K562 (cell line): ENCODE measurements at regions not wholly inside any gene's neighbourhood (a gene's known extent, or its start where the extent isn't known, plus 50 kb on each side); places are given as distances from the start of the nearest gene placed in this dataset.
A peak's percentile ranks its signal among the peaks of the same experiment; 100 is the strongest.
"Not testable (repeated sequence)": the region's sequence is repeated elsewhere in the genome, so short reads cannot be mapped to it uniquely, and the experiment has no call there.

Experiments
- ATAC-seq: fragments of 200-7000 bp; cut with Tn5 transposase; 3 replicates; pipeline ENCODE4 v1.9.1; 2020; ENCODE audit warnings: moderate library complexity
- BruUV-seq: library from RNA; stranded (reverse); fragments of 400-500 nt; replicated peaks from 2 replicates; lab custom pipeline; 2021; lab: Mats Ljungman, UMichigan
- CTCF ChIA-PET: fragments of 300-600 bp; formaldehyde crosslinking; extraction: SDS; loops from one replicate; lab custom pipeline; 2021; ENCODE audit warnings: low intra/inter-chr PET ratio; lab: Yijun Ruan, JAX
- POLR2A ChIA-PET: fragments of 300-600, 350-650 bp; sonication (Branson Sonifier 250); formaldehyde crosslinking; extraction: SDS; loops from one replicate; lab custom pipeline; 2021; ENCODE audit warnings: antibody characterized with exemption, inconsistent platforms; lab: Yijun Ruan, JAX
- DNase-seq, 4 experiments: peaks; one replicate each; pipeline versions ENCODE4 v3.0.0 to v3.0.0-alpha.2; 2011 to 2018; ENCODE audit warnings: low spot score in 3 of 4, mixed read lengths in 3 of 4; ENCODE audit errors: extremely low read depth in 1 of 4
- FAIRE-seq: peaks from 2 replicates; lab custom pipeline; 2011; peaks lifted over from hg19 to GRCh38; lab: Jason Lieb, UNC
- H2AFZ ChIP-seq: 2 replicates; pipeline ENCODE4 v1.6.0; 2011; ENCODE audit warnings: low read depth, low read length, control low read depth, inconsistent platforms
- H3K27ac ChIP-seq: fragments of 200-600 bp; 3 replicates; pipeline ENCODE4 v1.8.0; 2011; ENCODE audit warnings: low read depth, mild to moderate bottlenecking, control low read depth, inconsistent platforms, low read length, moderate library complexity, mixed read lengths; ENCODE audit errors: extremely low read depth
- H3K27me3 ChIP-seq, 2 experiments: fragments of 300-600 bp in 1 of 2; 2 replicates in 1 of 2; 3 replicates in 1 of 2; pipeline versions ENCODE4 v1.6.0 to v1.8.0; 2011; ENCODE audit warnings: inconsistent platforms in 2 of 2, low read length in 2 of 2, mild to moderate bottlenecking in 1 of 2, mixed read lengths in 1 of 2, moderate library complexity in 1 of 2; ENCODE audit not compliant: control insufficient read depth in 2 of 2, insufficient read depth in 2 of 2
- H3K36me3 ChIP-seq: fragments of 300-600 bp; 3 replicates; pipeline ENCODE4 v1.8.0; 2011; ENCODE audit warnings: mild to moderate bottlenecking, low read length, inconsistent platforms; ENCODE audit not compliant: control insufficient read depth, insufficient read depth
- H3K4me1 ChIP-seq, 2 experiments: fragments of 200-600 bp in 1 of 2; replicated peaks in 1 of 2; 2 replicates in 1 of 2; 3 replicates in 1 of 2; pipeline versions ENCODE4 v1.5.1 to v1.8.0; 2011; ENCODE audit warnings: inconsistent platforms in 2 of 2, low read length in 2 of 2, mild to moderate bottlenecking in 1 of 2, mixed read lengths in 1 of 2, moderate library complexity in 1 of 2; ENCODE audit not compliant: control insufficient read depth in 2 of 2, insufficient read depth in 2 of 2
- H3K4me2 ChIP-seq: 2 replicates; pipeline ENCODE4 v1.6.1; 2011; ENCODE audit warnings: low read length, control low read depth, inconsistent platforms, mixed read lengths; ENCODE audit not compliant: insufficient read depth
- H3K4me3 ChIP-seq: fragments of 200-600 bp; sonication (generic), shearing (Covaris generic); 2 replicates; pipeline ENCODE4 v1.5.1; 2016; ENCODE audit warnings: control low read depth, inconsistent platforms
- H3K79me2 ChIP-seq: fragments of 200-600 bp; 3 replicates; pipeline ENCODE4 v1.8.0; 2011; ENCODE audit warnings: low read length, inconsistent platforms; ENCODE audit not compliant: control insufficient read depth, insufficient read depth
- H3K9ac ChIP-seq, 2 experiments: 2 replicates each; pipeline versions ENCODE4 v1.6.0 to v1.6.1; 2011; ENCODE audit warnings: low read depth in 2 of 2, low read length in 2 of 2, control low read depth in 1 of 2, inconsistent platforms in 1 of 2, mild to moderate bottlenecking in 1 of 2, mixed read lengths in 1 of 2; ENCODE audit not compliant: insufficient read depth in 1 of 2
- H3K9me1 ChIP-seq: one replicate; pipeline ENCODE4 v1.6.0; 2011; ENCODE audit warnings: inconsistent platforms, mild to moderate bottlenecking, low read length, moderate library complexity; ENCODE audit not compliant: control insufficient read depth, insufficient read depth
- H3K9me3 ChIP-seq: replicated peaks from 2 replicates; pipeline ENCODE4 v1.5.1; 2011; ENCODE audit warnings: low read depth, low read length, inconsistent platforms; ENCODE audit not compliant: control insufficient read depth, insufficient read depth
- H4K20me1 ChIP-seq: replicated peaks from 2 replicates; pipeline ENCODE4 v1.6.1; 2011; ENCODE audit warnings: low read length, inconsistent platforms, mixed read lengths; ENCODE audit not compliant: control insufficient read depth, insufficient read depth
- MGA ChIP-seq: fragments of 450-650 bp; IDR thresholded peaks from 2 replicates; pipeline ENCODE4 v1.6.1; 2016; ENCODE audit warnings: mild to moderate bottlenecking, moderate library complexity
- RBFOX2 ChIP-seq: fragments of 200-400 bp; formaldehyde crosslinking; IDR thresholded peaks from 2 replicates; pipeline ENCODE4 v1.6.1; 2017; ENCODE audit warnings: low read depth, mild to moderate bottlenecking, low read length, moderate library complexity
- TAF7 ChIP-seq: fragments of 450-650 bp; IDR thresholded peaks from 2 replicates; pipeline ENCODE4 v1.6.1; 2016; ENCODE audit warnings: missing genetic modification characterization, missing compliant biosample characterization
- ZNF431 ChIP-seq: sonication (generic); formaldehyde crosslinking; IDR thresholded peaks from 2 replicates; pipeline ENCODE4 v1.8.0; 2022; ENCODE audit warnings: mild to moderate bottlenecking, missing genetic modification reagents
- WGBS: fragments of 100-300 bp; shearing (Covaris generic); methylation state at CpG from one replicate; pipeline ENCODE4 v1.1.6; 2016; ENCODE audit warnings: low coverage, mixed read lengths; ENCODE audit not compliant: insufficient coverage; ENCODE audit errors: missing lambda C conversion rate; 5-methylcytosine and 5-hydroxymethylcytosine counted together
- in situ Hi-C: fragments of 300-500 bp; cut with MboI; formaldehyde crosslinking; loops from 4 replicates; pipeline ENCODE4 v1.15.0; 2018; ENCODE audit warnings: inconsistent platforms, mixed read lengths
- intact Hi-C: fragments of 100-400 bp; cut with micrococcal nuclease; formaldehyde crosslinking; loops from 2 replicates; pipeline ENCODE4 v1.14.2; 2022

GRCh38 chr7:8347395-8347794 is 85.4 kb upstream of the ICA1 start:
- DNase-seq, intact Hi-C loops, H3K36me3 ChIP-seq, H3K9me3 ChIP-seq, H3K27me3 ChIP-seq, H3K4me2 ChIP-seq, FAIRE-seq, H3K79me2 ChIP-seq, in situ Hi-C loops, CTCF ChIA-PET, H2AFZ ChIP-seq, H3K27ac ChIP-seq, ATAC-seq, BruUV-seq, H3K9me1 ChIP-seq, H3K4me1 ChIP-seq, H3K9ac ChIP-seq, H4K20me1 ChIP-seq, H3K4me3 ChIP-seq: not testable (repeated sequence)
- TF ChIP-seq ZNF431 (CRISPR knock-in tag), result peak; percentile 91
- POLR2A ChIA-PET, result interaction anchor here (0.6 kb wide), 1 partner anchor 1526 kb away, joined by 3 read pairs; no protein-coding TSS in a partner anchor
- 29% methylated on average over 2 of the region's 2 CpGs for WGBS

GRCh38 chr7:8351654-8352053 is 81.8 kb upstream of the NXPH1 start:
- BruUV-seq, result TSS peak; percentile 76
- WGBS, result 20% methylated on average over 11 of the region's 20 CpGs
- Histone ChIP-seq H3K4me3 (peak overlapping the region; percentile 30), H3K4me2 (peak overlapping the region; percentile 73), H3K27ac (peak overlapping the region; percentile 61; the same call in 2 of the 3 replicates), H3K9ac (peak overlapping the region in 1 of 2 experiments; percentile 28; a peak in 1 of 4 replicates), H2AFZ (peak overlapping the region; percentile 60)
- in situ Hi-C loops, ATAC-seq, H3K27me3 ChIP-seq, H3K9me1 ChIP-seq, H3K9me3 ChIP-seq, H3K36me3 ChIP-seq, H4K20me1 ChIP-seq, CTCF ChIA-PET, H3K4me1 ChIP-seq, FAIRE-seq, H3K79me2 ChIP-seq, intact Hi-C loops: not testable (repeated sequence)
- DNase-seq, result peak in 1 of 4 experiments; percentile 28
- POLR2A ChIA-PET, result interaction anchor here (0.8 kb wide), 1 partner anchor 9 kb away, joined by 3 read pairs; no protein-coding TSS in a partner anchor
- TF ChIP-seq RBFOX2, result 0 out of 2 replicates have a peak, but pooled peaks have one; percentile 32
- TF ChIP-seq MGA, result peak; percentile 76
- peak; percentile 61; the same call in 1 of the 2 replicates for TF ChIP-seq TAF7 (tag)
